ENCODE measurements at regions not wholly inside any gene's neighbourhood (a gene's known extent, or its start where the extent isn't known, plus 50 kb on each side); places are given as distances from the start of the nearest gene placed in this dataset.

GRCh38 chr3:46102780-46103130 lies 75.5 kb upstream of the XCR1 start:
- no peak overlapping the region for H3K14ac ChIP-seq (ENCODE audit: low read length)
- no peaks in the 10 kb centered on the region for H3K79me1 ChIP-seq (ENCODE audit: low read depth, low read length)
- no peak for DNase-seq (ENCODE audit: low spot score)
- no peak overlapping the region for H2AFZ ChIP-seq (ENCODE audit: low read length)
- H2BK15ac ChIP-seq (ENCODE audit: low read length), result no peak overlapping the region
- H3K4me2 ChIP-seq (ENCODE audit: insufficient read depth, low read length, poor library complexity, severe bottlenecking), result no peak overlapping the region
- H3K9ac ChIP-seq (ENCODE audit: low read depth, low read length, poor library complexity), result no peak overlapping the region
- no peak overlapping the region for H4K91ac ChIP-seq (ENCODE audit: low read depth, low read length, poor library complexity)
- no peak overlapping the region for H4K8ac ChIP-seq (ENCODE audit: low read depth, low read length)
- H3K36me3 ChIP-seq (replicated peaks in 1 of 2; ENCODE audit: control insufficient read depth in 2 of 2, insufficient read depth in 2 of 2, low read length in 2 of 2), result no peaks in the 10 kb centered on the region
- peaks cover 0 to 2% (median 0%) of the 10 kb centered on the region in 3 experiments for H3K27me3 ChIP-seq (ENCODE audit: control insufficient read depth in 3 of 3, insufficient read depth in 3 of 3, low read depth in 1 of 3, low read length in 3 of 3)
- no peak overlapping the region for H2AK5ac ChIP-seq (ENCODE audit: low read depth, low read length)
- no peak overlapping the region for H2BK12ac ChIP-seq (ENCODE audit: low read length)
- H3K9me3 ChIP-seq (replicated peaks in 1 of 2; ENCODE audit: control insufficient read depth in 2 of 2, insufficient read depth in 1 of 2, low read depth in 1 of 2, low read length in 2 of 2), result peaks cover 0 to 2% of the 10 kb centered on the region in 2 donors
- H3K23ac ChIP-seq (ENCODE audit: low read depth, low read length, poor library complexity), result no peak overlapping the region
- no peak overlapping the region for H3K27ac ChIP-seq (replicated peaks; ENCODE audit: low read length)
- no peak overlapping the region for H2BK120ac ChIP-seq (ENCODE audit: low read depth, low read length)
- no peak overlapping the region for H3K4ac ChIP-seq (ENCODE audit: low read length)
- no peak overlapping the region for H2BK5ac ChIP-seq (ENCODE audit: low read length)
- H3K18ac ChIP-seq (ENCODE audit: low read length), result no peak overlapping the region
- no peak overlapping the region for H3K4me3 ChIP-seq (ENCODE audit: low read length in 2 of 2)
- peaks cover 0 to 7% of the 10 kb centered on the region in 2 donors for H3K4me1 ChIP-seq (ENCODE audit: control insufficient read depth in 2 of 2, insufficient read depth in 1 of 2, low read depth in 1 of 2, low read length in 2 of 2)

DNA sequence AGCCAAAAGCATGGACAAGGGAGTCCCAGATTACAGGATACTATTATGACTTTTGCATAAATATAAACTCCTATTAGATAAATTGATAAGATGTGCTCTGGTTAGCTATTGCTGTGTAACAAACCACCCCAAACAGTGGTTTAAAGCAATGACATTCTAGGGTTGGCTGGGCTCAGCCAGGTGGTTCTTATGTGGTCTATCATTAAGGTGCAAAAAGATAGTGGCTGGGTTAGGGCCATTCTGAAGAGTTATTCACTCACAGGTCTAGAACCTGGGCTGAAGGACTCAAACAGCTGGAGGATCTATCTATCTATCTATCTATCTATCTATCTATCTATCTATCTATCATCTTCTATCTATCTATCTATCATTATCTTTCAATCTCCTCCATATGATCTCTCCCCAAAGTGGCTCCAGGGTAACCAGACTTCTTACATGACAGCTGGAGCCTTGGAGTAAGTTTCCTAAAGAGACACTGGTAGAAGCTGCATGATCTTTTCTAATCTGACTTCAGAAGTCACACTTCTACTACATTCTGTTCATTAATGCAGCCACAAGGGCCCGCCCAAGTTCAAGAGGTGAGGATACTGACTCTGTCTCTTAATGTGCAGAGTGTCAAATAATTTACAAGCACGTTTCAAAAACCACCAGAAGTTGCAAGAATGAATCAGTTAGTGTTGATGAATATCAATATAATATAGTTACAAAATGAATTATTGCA lies 74.9 kb upstream of the XCR1 start:
- H3K18ac ChIP-seq (ENCODE audit: low read length), result no peak overlapping the region
- no peak overlapping the region for H3K23ac ChIP-seq (ENCODE audit: low read depth, low read length, poor library complexity)
- no peak overlapping the region for H4K91ac ChIP-seq (ENCODE audit: low read depth, low read length, poor library complexity)
- H4K8ac ChIP-seq (ENCODE audit: low read depth, low read length), result no peak overlapping the region
- no peak overlapping the region for H2BK120ac ChIP-seq (ENCODE audit: low read depth, low read length)
- H3K4ac ChIP-seq (ENCODE audit: low read length), result no peak overlapping the region
- no peak overlapping the region for H2AFZ ChIP-seq (ENCODE audit: low read length)
- H3K27ac ChIP-seq (replicated peaks; ENCODE audit: low read length), result no peak overlapping the region
- no peak overlapping the region for H3K14ac ChIP-seq (ENCODE audit: low read length)
- H2BK15ac ChIP-seq (ENCODE audit: low read length), result no peak overlapping the region
- H3K4me1 ChIP-seq (ENCODE audit: control insufficient read depth in 2 of 2, insufficient read depth in 1 of 2, low read depth in 1 of 2, low read length in 2 of 2), result peaks cover 0 to 5% of the 10 kb centered on the region in 2 donors
- H3K4me3 ChIP-seq (ENCODE audit: low read length in 2 of 2), result no peak overlapping the region
- no peak for DNase-seq (ENCODE audit: low spot score)
- peaks cover 0 to 2% (median 0%) of the 10 kb centered on the region in 3 experiments for H3K27me3 ChIP-seq (ENCODE audit: control insufficient read depth in 3 of 3, insufficient read depth in 3 of 3, low read depth in 1 of 3, low read length in 3 of 3)
- no peak overlapping the region for H3K4me2 ChIP-seq (ENCODE audit: insufficient read depth, low read length, poor library complexity, severe bottlenecking)
- H3K36me3 ChIP-seq (replicated peaks in 1 of 2; ENCODE audit: control insufficient read depth in 2 of 2, insufficient read depth in 2 of 2, low read length in 2 of 2), result no peaks in the 10 kb centered on the region
- H2BK5ac ChIP-seq (ENCODE audit: low read length), result no peak overlapping the region
- peaks cover 0 to 2% of the 10 kb centered on the region in 2 donors for H3K9me3 ChIP-seq (replicated peaks in 1 of 2; ENCODE audit: control insufficient read depth in 2 of 2, insufficient read depth in 1 of 2, low read depth in 1 of 2, low read length in 2 of 2)
- no peaks in the 10 kb centered on the region for H3K79me1 ChIP-seq (ENCODE audit: low read depth, low read length)
- no peak overlapping the region for H2BK12ac ChIP-seq (ENCODE audit: low read length)
- no peak overlapping the region for H3K9ac ChIP-seq (ENCODE audit: low read depth, low read length, poor library complexity)
- no peak overlapping the region for H2AK5ac ChIP-seq (ENCODE audit: low read depth, low read length)
- no CpG with 5 or more reads among the region's 2 CpGs for WGBS, 2 donors (ENCODE audit: extremely low coverage in 2 of 2, insufficient read length in 2 of 2, insufficient replicate concordance in 1 of 2)

GRCh38 chr3:46100812-46101211 lies 73.5 kb upstream of the XCR1 start:
- Histone ChIP-seq H3K4me3 (ENCODE audit: low read length in 2 of 2) (no peak overlapping the region), H3K14ac (ENCODE audit: low read length) (no peak overlapping the region), H3K27me3 (ENCODE audit: control insufficient read depth in 3 of 3, insufficient read depth in 3 of 3, low read depth in 1 of 3, low read length in 3 of 3) (peaks cover 0 to 2% (median 0%) of the 10 kb centered on the region in 3 experiments), H3K23ac (ENCODE audit: low read depth, low read length, poor library complexity) (no peak overlapping the region), H3K79me1 (ENCODE audit: low read depth, low read length) (no peaks in the 10 kb centered on the region), H3K27ac (replicated peaks; ENCODE audit: low read length) (no peak overlapping the region), H4K8ac (ENCODE audit: low read depth, low read length) (no peak overlapping the region), H3K4me1 (ENCODE audit: control insufficient read depth in 2 of 2, insufficient read depth in 1 of 2, low read depth in 1 of 2, low read length in 2 of 2) (peaks cover 0 to 5% of the 10 kb centered on the region in 2 donors), H3K4ac (ENCODE audit: low read length) (no peak overlapping the region), H2AFZ (ENCODE audit: low read length) (no peak overlapping the region), H2BK5ac (ENCODE audit: low read length) (no peak overlapping the region), H3K36me3 (replicated peaks in 1 of 2; ENCODE audit: control insufficient read depth in 2 of 2, insufficient read depth in 2 of 2, low read length in 2 of 2) (no peaks in the 10 kb centered on the region), H2BK12ac (ENCODE audit: low read length) (no peak overlapping the region), H2BK120ac (ENCODE audit: low read depth, low read length) (no peak overlapping the region), H4K91ac (ENCODE audit: low read depth, low read length, poor library complexity) (no peak overlapping the region), H3K9ac (ENCODE audit: low read depth, low read length, poor library complexity) (no peak overlapping the region), H3K9me3 (replicated peaks in 1 of 2; ENCODE audit: control insufficient read depth in 2 of 2, insufficient read depth in 1 of 2, low read depth in 1 of 2, low read length in 2 of 2) (peaks cover 0 to 2% of the 10 kb centered on the region in 2 donors), H2AK5ac (ENCODE audit: low read depth, low read length) (no peak overlapping the region), H3K4me2 (ENCODE audit: insufficient read depth, low read length, poor library complexity, severe bottlenecking) (no peak overlapping the region), H2BK15ac (ENCODE audit: low read length) (no peak overlapping the region), H3K18ac (ENCODE audit: low read length) (no peak overlapping the region)
- WGBS, 2 donors (ENCODE audit: extremely low coverage in 2 of 2, insufficient read length in 2 of 2, insufficient replicate concordance in 1 of 2), result no CpG with 5 or more reads among the region's 2 CpGs
- no peak for DNase-seq (ENCODE audit: low spot score)

DNA sequence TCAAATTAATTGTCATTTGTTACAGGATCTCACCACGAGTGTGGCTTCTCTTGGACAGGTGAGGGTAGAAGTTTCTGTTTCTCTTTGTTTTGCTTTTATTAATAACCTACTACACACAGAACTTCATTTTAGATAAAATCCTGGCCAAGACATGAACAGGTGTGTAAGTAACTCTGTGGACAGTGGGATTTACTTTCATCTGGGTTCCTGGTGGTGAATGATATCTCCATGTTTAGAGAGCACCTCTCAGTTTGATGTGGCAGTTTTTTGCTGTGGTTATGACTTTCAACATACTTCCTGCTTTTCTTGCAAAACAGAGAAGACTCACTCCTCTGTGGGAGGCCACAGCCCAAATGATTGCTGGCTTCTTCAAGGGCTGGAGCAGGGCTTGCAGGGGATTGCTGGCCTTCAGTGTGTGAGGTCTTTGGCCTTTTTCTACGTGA lies 71.1 kb upstream of the XCR1 start:
- Histone ChIP-seq H4K8ac (ENCODE audit: low read depth, low read length) (no peak overlapping the region), H3K18ac (ENCODE audit: low read length) (no peak overlapping the region), H3K9ac (ENCODE audit: low read depth, low read length, poor library complexity) (no peak overlapping the region), H2AFZ (ENCODE audit: low read length) (no peak overlapping the region), H3K14ac (ENCODE audit: low read length) (no peak overlapping the region), H2BK120ac (ENCODE audit: low read depth, low read length) (no peak overlapping the region), H3K4me3 (ENCODE audit: low read length in 2 of 2) (no peak overlapping the region), H3K4me1 (ENCODE audit: control insufficient read depth in 2 of 2, insufficient read depth in 1 of 2, low read depth in 1 of 2, low read length in 2 of 2) (no peaks in the 10 kb centered on the region), H2BK15ac (ENCODE audit: low read length) (no peak overlapping the region), H3K9me3 (replicated peaks in 1 of 2; ENCODE audit: control insufficient read depth in 2 of 2, insufficient read depth in 1 of 2, low read depth in 1 of 2, low read length in 2 of 2) (peaks cover 0 to 2% of the 10 kb centered on the region in 2 donors), H2AK5ac (ENCODE audit: low read depth, low read length) (no peak overlapping the region), H3K27ac (replicated peaks; ENCODE audit: low read length) (no peak overlapping the region), H3K36me3 (replicated peaks in 1 of 2; ENCODE audit: control insufficient read depth in 2 of 2, insufficient read depth in 2 of 2, low read length in 2 of 2) (no peaks in the 10 kb centered on the region), H2BK12ac (ENCODE audit: low read length) (no peak overlapping the region), H4K91ac (ENCODE audit: low read depth, low read length, poor library complexity) (no peak overlapping the region), H2BK5ac (ENCODE audit: low read length) (no peak overlapping the region), H3K4me2 (ENCODE audit: insufficient read depth, low read length, poor library complexity, severe bottlenecking) (no peak overlapping the region), H3K23ac (ENCODE audit: low read depth, low read length, poor library complexity) (no peak overlapping the region), H3K79me1 (ENCODE audit: low read depth, low read length) (no peaks in the 10 kb centered on the region), H3K27me3 (ENCODE audit: control insufficient read depth in 3 of 3, insufficient read depth in 3 of 3, low read depth in 1 of 3, low read length in 3 of 3) (no peaks in the 10 kb centered on the region), H3K4ac (ENCODE audit: low read length) (no peak overlapping the region)
- no CpG with 5 or more reads among the region's 2 CpGs for WGBS, 2 donors (ENCODE audit: extremely low coverage in 2 of 2, insufficient read length in 2 of 2, insufficient replicate concordance in 1 of 2)
- no peak for DNase-seq (ENCODE audit: low spot score)
